K562 (cell line): ENCODE measurements at regions not wholly inside any gene's neighbourhood (a gene's known extent, or its start where the extent isn't known, plus 50 kb on each side); places are given as distances from the start of the nearest gene placed in this dataset.

Experiments
- CBFA2T2 ChIP-seq: fragments of 450-650 bp; conservative IDR thresholded peaks from 2 replicates; pipeline ENCODE4 v1.6.1; 2017; ENCODE audit warnings: mild to moderate bottlenecking
- ETV1 ChIP-seq: fragments of 450-650 bp; conservative IDR thresholded peaks from 2 replicates; pipeline ENCODE4 v1.6.1; 2016; ENCODE audit warnings: missing genetic modification characterization, control low read depth, low read depth, missing compliant biosample characterization
- KDM4B ChIP-seq, 2 experiments: fragments of 450-650 bp in 1 of 2; sonication (generic) in 1 of 2; IDR thresholded peaks; 2 replicates each; pipeline ENCODE4 v1.6.1; 2016 to 2017; ENCODE audit warnings: borderline replicate concordance in 2 of 2, antibody characterized with exemption in 1 of 2, low read depth in 1 of 2, mild to moderate bottlenecking in 1 of 2
- RBM25 ChIP-seq: fragments of 200-400 bp; formaldehyde crosslinking; IDR thresholded peaks from 2 replicates; pipeline ENCODE4 v1.6.1; 2018; ENCODE audit warnings: low read length, low read depth, moderate library complexity; ENCODE audit not compliant: severe bottlenecking
- ZKSCAN3 ChIP-seq: fragments of 250-450 bp; sonication (Bioruptor Pico); IDR thresholded peaks from 2 replicates; pipeline ENCODE4 v1.4.0; 2020
- ZNF175 ChIP-seq: fragments of 200-800 bp; sonication (Bioruptor generic); IDR thresholded peaks from 2 replicates; pipeline ENCODE4 v1.6.1; 2016; ENCODE audit warnings: low read depth, mild to moderate bottlenecking, missing genetic modification characterization, missing compliant biosample characterization
- ZNF41 ChIP-seq: fragments of 250-450 bp; sonication (Bioruptor Pico); conservative IDR thresholded peaks from 2 replicates; pipeline ENCODE4 v1.4.0; 2020; ENCODE audit warnings: mild to moderate bottlenecking
- TF ChIP-seq, protein P1 (sequence below): fragments of 250-450 bp; sonication (Bioruptor Pico); IDR thresholded peaks from 2 replicates; pipeline ENCODE4 v1.4.0; 2020
- TF ChIP-seq, protein P2 (sequence below): fragments of 450-650 bp; IDR thresholded peaks from 2 replicates; pipeline ENCODE4 v1.6.1; 2017; ENCODE audit warnings: antibody characterized with exemption

DNA sequence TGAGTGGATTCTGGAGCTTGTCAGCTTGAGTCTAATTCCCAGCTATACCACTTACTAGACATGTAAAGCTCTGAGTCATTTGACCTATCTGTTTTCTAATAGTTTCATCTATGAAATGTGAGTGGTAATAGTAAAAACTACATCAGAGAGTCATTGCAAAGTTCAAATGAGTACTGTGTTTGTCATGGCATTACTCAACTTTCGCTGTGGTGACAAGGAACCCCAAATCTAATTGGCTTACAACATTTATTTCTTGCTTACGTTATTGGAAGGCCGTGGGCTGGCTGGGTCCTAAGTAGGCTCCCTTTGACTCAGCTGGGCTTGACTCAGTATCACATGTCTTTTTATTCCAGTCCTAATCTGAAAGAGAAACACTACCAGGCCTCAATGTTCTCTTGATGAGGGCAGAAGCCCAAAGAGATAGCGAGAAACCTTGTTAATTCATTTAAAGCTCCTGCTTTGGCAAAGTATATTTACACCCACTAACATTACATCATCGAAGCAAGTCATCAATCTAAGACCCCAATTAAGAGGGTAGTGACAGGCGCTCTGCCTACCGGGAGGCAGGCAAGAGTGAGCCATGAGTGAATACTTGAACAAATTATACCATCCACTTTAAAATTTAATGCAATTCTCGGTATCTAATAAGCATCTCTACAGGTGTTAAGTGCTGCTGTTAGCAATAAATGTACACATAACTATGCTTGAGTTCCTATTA is 431.8 kb upstream of the SPHKAP start (continued):
- TF ChIP-seq, protein P1, sequence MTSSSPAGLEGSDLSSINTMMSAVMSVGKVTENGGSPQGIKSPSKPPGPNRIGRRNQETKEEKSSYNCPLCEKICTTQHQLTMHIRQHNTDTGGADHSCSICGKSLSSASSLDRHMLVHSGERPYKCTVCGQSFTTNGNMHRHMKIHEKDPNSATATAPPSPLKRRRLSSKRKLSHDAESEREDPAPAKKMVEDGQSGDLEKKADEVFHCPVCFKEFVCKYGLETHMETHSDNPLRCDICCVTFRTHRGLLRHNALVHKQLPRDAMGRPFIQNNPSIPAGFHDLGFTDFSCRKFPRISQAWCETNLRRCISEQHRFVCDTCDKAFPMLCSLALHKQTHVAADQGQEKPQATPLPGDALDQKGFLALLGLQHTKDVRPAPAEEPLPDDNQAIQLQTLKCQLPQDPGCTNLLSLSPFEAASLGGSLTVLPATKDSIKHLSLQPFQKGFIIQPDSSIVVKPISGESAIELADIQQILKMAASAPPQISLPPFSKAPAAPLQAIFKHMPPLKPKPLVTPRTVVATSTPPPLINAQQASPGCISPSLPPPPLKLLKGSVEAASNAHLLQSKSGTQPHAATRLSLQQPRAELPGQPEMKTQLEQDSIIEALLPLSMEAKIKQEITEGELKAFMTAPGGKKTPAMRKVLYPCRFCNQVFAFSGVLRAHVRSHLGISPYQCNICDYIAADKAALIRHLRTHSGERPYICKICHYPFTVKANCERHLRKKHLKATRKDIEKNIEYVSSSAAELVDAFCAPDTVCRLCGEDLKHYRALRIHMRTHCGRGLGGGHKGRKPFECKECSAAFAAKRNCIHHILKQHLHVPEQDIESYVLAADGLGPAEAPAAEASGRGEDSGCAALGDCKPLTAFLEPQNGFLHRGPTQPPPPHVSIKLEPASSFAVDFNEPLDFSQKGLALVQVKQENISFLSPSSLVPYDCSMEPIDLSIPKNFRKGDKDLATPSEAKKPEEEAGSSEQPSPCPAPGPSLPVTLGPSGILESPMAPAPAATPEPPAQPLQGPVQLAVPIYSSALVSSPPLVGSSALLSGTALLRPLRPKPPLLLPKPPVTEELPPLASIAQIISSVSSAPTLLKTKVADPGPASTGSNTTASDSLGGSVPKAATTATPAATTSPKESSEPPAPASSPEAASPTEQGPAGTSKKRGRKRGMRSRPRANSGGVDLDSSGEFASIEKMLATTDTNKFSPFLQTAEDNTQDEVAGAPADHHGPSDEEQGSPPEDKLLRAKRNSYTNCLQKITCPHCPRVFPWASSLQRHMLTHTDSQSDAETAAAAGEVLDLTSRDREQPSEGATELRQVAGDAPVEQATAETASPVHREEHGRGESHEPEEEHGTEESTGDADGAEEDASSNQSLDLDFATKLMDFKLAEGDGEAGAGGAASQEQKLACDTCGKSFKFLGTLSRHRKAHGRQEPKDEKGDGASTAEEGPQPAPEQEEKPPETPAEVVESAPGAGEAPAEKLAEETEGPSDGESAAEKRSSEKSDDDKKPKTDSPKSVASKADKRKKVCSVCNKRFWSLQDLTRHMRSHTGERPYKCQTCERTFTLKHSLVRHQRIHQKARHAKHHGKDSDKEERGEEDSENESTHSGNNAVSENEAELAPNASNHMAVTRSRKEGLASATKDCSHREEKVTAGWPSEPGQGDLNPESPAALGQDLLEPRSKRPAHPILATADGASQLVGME: no peak
- TF ChIP-seq KDM4B (IDR thresholded peaks at IDR 0.05; ENCODE audit: borderline replicate concordance in 2 of 2, low read depth in 1 of 2) (no peak), ZKSCAN3 (CRISPR knock-in tag) (no peak), CBFA2T2 (no peak), ZNF175 (no peak), RBM25 (no peak), ZNF41 (no peak), ETV1 (tag) (no peak)
- TF ChIP-seq, protein P2, sequence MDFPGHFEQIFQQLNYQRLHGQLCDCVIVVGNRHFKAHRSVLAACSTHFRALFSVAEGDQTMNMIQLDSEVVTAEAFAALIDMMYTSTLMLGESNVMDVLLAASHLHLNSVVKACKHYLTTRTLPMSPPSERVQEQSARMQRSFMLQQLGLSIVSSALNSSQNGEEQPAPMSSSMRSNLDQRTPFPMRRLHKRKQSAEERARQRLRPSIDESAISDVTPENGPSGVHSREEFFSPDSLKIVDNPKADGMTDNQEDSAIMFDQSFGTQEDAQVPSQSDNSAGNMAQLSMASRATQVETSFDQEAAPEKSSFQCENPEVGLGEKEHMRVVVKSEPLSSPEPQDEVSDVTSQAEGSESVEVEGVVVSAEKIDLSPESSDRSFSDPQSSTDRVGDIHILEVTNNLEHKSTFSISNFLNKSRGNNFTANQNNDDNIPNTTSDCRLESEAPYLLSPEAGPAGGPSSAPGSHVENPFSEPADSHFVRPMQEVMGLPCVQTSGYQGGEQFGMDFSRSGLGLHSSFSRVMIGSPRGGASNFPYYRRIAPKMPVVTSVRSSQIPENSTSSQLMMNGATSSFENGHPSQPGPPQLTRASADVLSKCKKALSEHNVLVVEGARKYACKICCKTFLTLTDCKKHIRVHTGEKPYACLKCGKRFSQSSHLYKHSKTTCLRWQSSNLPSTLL: no peak
- TF ChIP-seq, all 486 proteins: peak for 0
